ENCODE measurements at regions not wholly inside any gene's neighbourhood (a gene's known extent, or its start where the extent isn't known, plus 50 kb on each side); places are given as distances from the start of the nearest gene placed in this dataset.

DNA sequence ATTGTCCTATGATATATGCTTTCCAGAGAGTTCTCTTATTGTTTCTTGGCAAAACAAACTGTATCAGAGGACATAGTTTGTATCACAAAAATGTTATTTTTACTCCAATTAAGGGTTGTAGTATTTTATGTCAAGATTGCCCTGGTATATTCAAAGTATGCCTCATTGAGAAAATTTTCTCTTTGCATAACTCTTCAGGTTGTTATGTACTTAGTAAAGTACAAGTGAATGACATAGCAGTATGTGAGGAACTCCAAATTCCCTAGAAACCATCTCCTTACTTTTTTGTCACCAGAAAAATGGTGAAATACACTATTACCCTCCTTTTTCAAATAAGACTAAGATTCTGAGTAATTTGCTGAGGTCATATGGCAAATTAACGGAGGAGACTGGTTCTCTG, 355.3 kb downstream of the NFIB start:
- Histone ChIP-seq H3K4me3 (no peak overlapping the region), H3K4me1 (no peaks in the 10 kb centered on the region), H3K27ac (no peak overlapping the region), H3K36me3 (no peaks in the 10 kb centered on the region), H3K9me3 (no peaks in the 10 kb centered on the region), H3K27me3 (no peaks in the 10 kb centered on the region)
- TF ChIP-seq POLR2A (IDR thresholded peaks at IDR 0.05) = no peak
- TF ChIP-seq, protein P1, sequence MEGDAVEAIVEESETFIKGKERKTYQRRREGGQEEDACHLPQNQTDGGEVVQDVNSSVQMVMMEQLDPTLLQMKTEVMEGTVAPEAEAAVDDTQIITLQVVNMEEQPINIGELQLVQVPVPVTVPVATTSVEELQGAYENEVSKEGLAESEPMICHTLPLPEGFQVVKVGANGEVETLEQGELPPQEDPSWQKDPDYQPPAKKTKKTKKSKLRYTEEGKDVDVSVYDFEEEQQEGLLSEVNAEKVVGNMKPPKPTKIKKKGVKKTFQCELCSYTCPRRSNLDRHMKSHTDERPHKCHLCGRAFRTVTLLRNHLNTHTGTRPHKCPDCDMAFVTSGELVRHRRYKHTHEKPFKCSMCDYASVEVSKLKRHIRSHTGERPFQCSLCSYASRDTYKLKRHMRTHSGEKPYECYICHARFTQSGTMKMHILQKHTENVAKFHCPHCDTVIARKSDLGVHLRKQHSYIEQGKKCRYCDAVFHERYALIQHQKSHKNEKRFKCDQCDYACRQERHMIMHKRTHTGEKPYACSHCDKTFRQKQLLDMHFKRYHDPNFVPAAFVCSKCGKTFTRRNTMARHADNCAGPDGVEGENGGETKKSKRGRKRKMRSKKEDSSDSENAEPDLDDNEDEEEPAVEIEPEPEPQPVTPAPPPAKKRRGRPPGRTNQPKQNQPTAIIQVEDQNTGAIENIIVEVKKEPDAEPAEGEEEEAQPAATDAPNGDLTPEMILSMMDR (IDR thresholded peaks at IDR 0.05) = no peak
- DNase-seq = no peak
- intact Hi-C loops (cut with DNase I; ENCODE audit: low total_unique reads) = no loop called here

DNA sequence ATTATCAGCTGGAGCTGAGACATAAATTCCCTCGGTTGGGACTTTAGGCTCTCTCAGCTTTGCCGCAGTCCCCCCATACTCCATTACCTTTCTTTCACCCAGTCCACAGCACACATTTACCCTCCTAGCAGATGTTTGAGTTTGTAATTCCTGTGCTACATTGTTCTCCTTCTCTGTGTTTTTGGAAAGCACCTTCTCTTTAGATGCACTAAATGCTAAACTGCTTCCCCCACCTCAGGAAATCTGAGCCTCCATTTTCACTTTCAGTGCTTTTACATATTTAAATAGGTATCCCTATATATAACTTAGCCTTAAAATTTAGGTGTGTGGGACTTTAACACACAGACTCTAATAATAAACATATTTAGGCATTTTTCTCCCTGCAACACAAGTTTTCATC, 356.9 kb downstream of the NFIB start:
- TF ChIP-seq POLR2A (IDR thresholded peaks at IDR 0.05) = no peak
- TF ChIP-seq, protein P1 (IDR thresholded peaks at IDR 0.05) = no peak
- Histone ChIP-seq H3K27me3 (no peaks in the 10 kb centered on the region), H3K4me3 (no peak overlapping the region), H3K27ac (no peak overlapping the region), H3K36me3 (no peaks in the 10 kb centered on the region), H3K4me1 (no peaks in the 10 kb centered on the region), H3K9me3 (no peaks in the 10 kb centered on the region)
- no peak for DNase-seq
- intact Hi-C loops (cut with DNase I; ENCODE audit: low total_unique reads) = no loop called here

DNA sequence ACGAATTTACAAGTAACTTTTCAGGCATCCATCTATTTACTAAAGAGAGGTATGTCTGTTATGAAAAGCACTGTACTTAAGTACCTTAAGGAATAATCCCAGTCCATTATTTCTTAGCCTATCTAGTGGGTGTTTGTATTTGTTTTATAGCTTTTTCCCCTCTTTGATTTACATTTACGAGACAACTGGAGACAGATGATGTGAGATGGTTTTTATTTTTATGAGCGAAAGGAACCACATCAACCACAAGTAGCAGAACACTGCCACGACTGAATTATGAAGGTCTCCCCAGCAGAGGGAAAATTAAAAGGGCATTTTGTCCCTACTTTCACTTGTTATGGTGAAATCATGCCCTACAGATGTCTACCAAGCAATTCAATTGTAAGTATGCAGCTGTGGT, 357.8 kb downstream of the NFIB start:
- no peak overlapping the region for H3K4me3 ChIP-seq
- DNase-seq = no peak
- no peaks in the 10 kb centered on the region for H3K27me3 ChIP-seq
- H3K9me3 ChIP-seq = no peaks in the 10 kb centered on the region
- H3K27ac ChIP-seq = no peak overlapping the region
- no peak for TF ChIP-seq POLR2A (IDR thresholded peaks at IDR 0.05)
- TF ChIP-seq, protein P1 (IDR thresholded peaks at IDR 0.05) = no peak
- H3K36me3 ChIP-seq = no peaks in the 10 kb centered on the region
- no peaks in the 10 kb centered on the region for H3K4me1 ChIP-seq
- intact Hi-C loops (cut with DNase I; ENCODE audit: low total_unique reads) = no loop called here

DNA sequence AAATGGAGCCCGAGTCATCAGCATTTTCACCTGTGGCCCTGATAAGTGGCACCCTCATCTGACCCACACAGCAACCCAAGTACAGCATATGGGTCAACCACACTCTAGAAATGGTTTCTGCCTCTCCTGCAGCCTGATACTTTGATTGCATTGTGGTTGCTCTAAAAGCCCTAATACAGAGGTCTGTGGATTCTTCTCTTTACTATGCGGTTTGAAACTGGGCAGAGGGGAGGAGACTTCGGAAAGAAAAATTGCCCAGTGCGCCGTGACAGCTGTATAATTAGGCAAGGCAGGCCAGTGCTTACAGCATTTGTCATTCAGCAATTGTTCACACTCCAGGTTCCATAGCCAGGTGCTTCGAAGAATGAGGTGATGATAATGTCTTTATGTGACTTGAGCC, 361.0 kb downstream of the NFIB start:
- Histone ChIP-seq H3K36me3 (no peaks in the 10 kb centered on the region), H3K27me3 (no peaks in the 10 kb centered on the region), H3K4me1 (no peaks in the 10 kb centered on the region), H3K4me3 (no peak overlapping the region), H3K27ac (no peak overlapping the region), H3K9me3 (no peaks in the 10 kb centered on the region)
- TF ChIP-seq, protein P1 (IDR thresholded peaks at IDR 0.05) = no peak
- no peak for TF ChIP-seq POLR2A (IDR thresholded peaks at IDR 0.05)
- intact Hi-C loops (cut with DNase I; ENCODE audit: low total_unique reads) = no loop called here
- DNase-seq = no peak

DNA sequence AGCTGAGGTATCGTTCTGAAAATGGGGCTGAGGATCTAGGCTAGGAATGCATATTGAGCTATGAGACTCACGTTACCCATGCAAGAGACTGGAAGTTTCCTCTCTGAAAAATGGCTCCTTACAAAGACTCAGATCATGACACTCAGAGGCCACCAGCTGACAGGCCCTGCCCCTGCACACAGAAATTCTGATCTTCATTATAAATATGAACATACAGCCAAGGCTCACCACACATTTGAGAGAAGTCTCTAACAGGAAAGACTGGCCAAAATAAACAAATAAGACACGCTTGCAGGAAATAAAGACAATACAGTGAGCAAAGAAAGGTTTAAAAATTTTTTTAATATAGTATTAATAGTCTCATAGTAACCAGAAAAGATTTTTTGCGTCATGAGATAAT, 365.9 kb downstream of the NFIB start:
- Histone ChIP-seq H3K36me3 (no peaks in the 10 kb centered on the region), H3K9me3 (no peaks in the 10 kb centered on the region), H3K4me1 (no peaks in the 10 kb centered on the region), H3K27me3 (no peaks in the 10 kb centered on the region), H3K27ac (no peak overlapping the region), H3K4me3 (no peak overlapping the region)
- intact Hi-C loops (cut with DNase I; ENCODE audit: low total_unique reads) = no loop called here
- no peak for TF ChIP-seq POLR2A (IDR thresholded peaks at IDR 0.05)
- TF ChIP-seq, protein P1 (IDR thresholded peaks at IDR 0.05) = no peak
- DNase-seq = no peak

Data from uterus (tissue), 3 donors.